SU-DHL-6 (cell line): ENCODE measurements at regions not wholly inside any gene's neighbourhood (a gene's known extent, or its start where the extent isn't known, plus 50 kb on each side); places are given as distances from the start of the nearest gene placed in this dataset.

Experiments used
- EZH2phosphoT487 ChIP-seq: fragments of 200-600 bp; sonication (generic), shearing (Covaris generic); conservative IDR thresholded peaks from 2 replicates; pipeline ENCODE4 v1.6.1; 2018; ENCODE audit warnings: mild to moderate bottlenecking, antibody characterized with exemption, low read length, moderate library complexity, mixed read lengths
- TF ChIP-seq, protein P1 (sequence below): fragments of 200-600 bp; sonication (generic); IDR thresholded peaks from one replicate; pipeline ENCODE4 v1.5.1; 2017; ENCODE audit warnings: antibody characterized with exemption, mild to moderate bottlenecking, low read length, moderate library complexity; ENCODE audit not compliant: insufficient read depth, poor library complexity, severe bottlenecking

DNA sequence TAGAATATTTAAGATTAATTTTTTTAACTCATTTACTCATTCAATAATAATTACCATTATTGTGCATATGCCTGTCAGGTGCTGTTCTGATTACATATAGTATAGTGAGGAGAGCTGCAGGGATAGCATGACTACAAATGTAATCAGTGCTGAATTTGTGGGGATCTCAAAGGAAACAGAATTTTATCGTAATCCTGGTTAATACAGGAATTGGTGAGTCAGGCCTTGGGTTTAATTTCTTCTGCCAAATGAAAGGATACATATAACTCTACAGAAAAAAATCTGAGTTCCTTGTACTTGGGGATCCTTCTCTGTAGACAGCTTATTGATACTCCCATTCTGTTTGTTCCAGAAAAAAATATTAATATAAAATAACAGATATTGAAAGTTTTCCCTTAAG, 297.2 kb downstream of the GJA1 start:
- TF ChIP-seq, protein P1, sequence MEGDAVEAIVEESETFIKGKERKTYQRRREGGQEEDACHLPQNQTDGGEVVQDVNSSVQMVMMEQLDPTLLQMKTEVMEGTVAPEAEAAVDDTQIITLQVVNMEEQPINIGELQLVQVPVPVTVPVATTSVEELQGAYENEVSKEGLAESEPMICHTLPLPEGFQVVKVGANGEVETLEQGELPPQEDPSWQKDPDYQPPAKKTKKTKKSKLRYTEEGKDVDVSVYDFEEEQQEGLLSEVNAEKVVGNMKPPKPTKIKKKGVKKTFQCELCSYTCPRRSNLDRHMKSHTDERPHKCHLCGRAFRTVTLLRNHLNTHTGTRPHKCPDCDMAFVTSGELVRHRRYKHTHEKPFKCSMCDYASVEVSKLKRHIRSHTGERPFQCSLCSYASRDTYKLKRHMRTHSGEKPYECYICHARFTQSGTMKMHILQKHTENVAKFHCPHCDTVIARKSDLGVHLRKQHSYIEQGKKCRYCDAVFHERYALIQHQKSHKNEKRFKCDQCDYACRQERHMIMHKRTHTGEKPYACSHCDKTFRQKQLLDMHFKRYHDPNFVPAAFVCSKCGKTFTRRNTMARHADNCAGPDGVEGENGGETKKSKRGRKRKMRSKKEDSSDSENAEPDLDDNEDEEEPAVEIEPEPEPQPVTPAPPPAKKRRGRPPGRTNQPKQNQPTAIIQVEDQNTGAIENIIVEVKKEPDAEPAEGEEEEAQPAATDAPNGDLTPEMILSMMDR: no peak
- no peak for TF ChIP-seq EZH2phosphoT487
